Right lobe of liver (tissue), 6 donors: ENCODE measurements at regions not wholly inside any gene's neighbourhood (a gene's known extent, or its start where the extent isn't known, plus 50 kb on each side); places are given as distances from the start of the nearest gene placed in this dataset.

Source experiments
- ATAC-seq, 4 donors: fragments of 200-7000 bp; cut with Tn5 transposase; one replicate each; pipeline ENCODE4 v1.9.1; 2020; ENCODE audit warnings: mild to moderate bottlenecking in 4 of 4, moderate library complexity in 4 of 4
- DNase-seq, 3 donors: peaks; one replicate each; pipeline ENCODE4 v3.0.0-alpha.2; 2020
- H3K27ac ChIP-seq, 3 donors: fragments of 200-600 bp; one replicate each; pipeline ENCODE4 v1.8.0; 2022
- H3K27me3 ChIP-seq, 2 donors: fragments of 200-600 bp; one replicate each; pipeline ENCODE4 v1.8.0; 2022
- H3K36me3 ChIP-seq, 4 donors: fragments of 200-600 bp; sonication (generic) in 1 of 4; one replicate each; pipeline versions ENCODE4 v1.5.1 to v1.8.0; 2017 to 2022; ENCODE audit warnings: control low read depth in 1 of 4
- H3K4me1 ChIP-seq, 4 donors: fragments of 200-600 bp; sonication (generic) in 1 of 4; one replicate each; pipeline versions ENCODE4 v1.5.1 to v1.8.0; 2017 to 2022; ENCODE audit warnings: control low read depth in 1 of 4
- H3K4me3 ChIP-seq, 3 donors: fragments of 200-600 bp; one replicate each; pipeline ENCODE4 v1.8.0; 2022
- H3K9me3 ChIP-seq, 4 donors: fragments of 200-600 bp; sonication (generic) in 1 of 4; one replicate each; pipeline versions ENCODE4 v1.5.1 to v1.8.0; 2017 to 2022; ENCODE audit warnings: control low read depth in 1 of 4
- CTCF ChIP-seq, 4 donors: fragments of 200-600 bp in 3 of 4; fragments of 450-650 bp in 1 of 4; IDR thresholded peaks; one replicate each; pipeline versions ENCODE4 v1.5.1 to v1.8.0; 2016 to 2022; ENCODE audit warnings: antibody characterized with exemption in 4 of 4, mild to moderate bottlenecking in 2 of 4
- POLR2A ChIP-seq: fragments of 450-650 bp; IDR thresholded peaks from one replicate; pipeline ENCODE4 v1.6.1; 2017; ENCODE audit warnings: antibody characterized with exemption, mild to moderate bottlenecking
- WGBS: methylation state at CpG from one replicate; pipeline ENCODE4 v1.1.6; 2018; ENCODE audit warnings: low coverage, low lambda C conversion rate; ENCODE audit not compliant: insufficient coverage; ENCODE audit errors: missing lambda C conversion rate; 5-methylcytosine and 5-hydroxymethylcytosine counted together
- intact Hi-C, 2 donors: fragments of 100-400 bp; cut with DNase I; formaldehyde crosslinking; loops; one replicate each; pipeline versions ENCODE4 v1.11.2 to v1.14.1; 2022
- donor health status: DM: no; HTN: yes; CAD: no.
- donor health status: DM: no; HTN: no; CAD: no.
- donor health status: DM: no; HTN: no; CAD: no.
- donor health status: DM: no; HTN: yes; CAD: no.
- donor health status: DM: no; HTN: yes; CAD: no.

- DNase-seq (no peak), ATAC-seq (no peak)
- TF ChIP-seq CTCF (IDR thresholded peaks at IDR 0.05) (no peak), POLR2A (no peak)
- Histone ChIP-seq H3K27ac (no peak overlapping the region), H3K27me3 (no peaks in the 10 kb centered on the region), H3K4me3 (no peak overlapping the region), H3K9me3 (no peaks in the 10 kb centered on the region), H3K4me1 (no peaks in the 10 kb centered on the region), H3K36me3 (no peaks in the 10 kb centered on the region)
- WGBS, result 67% methylated on average over 4 of the region's 4 CpGs
- intact Hi-C loops, result no loop called here
These were observed 486.6 kb downstream of the BRINP1 start for GRCh38 chr9:118882684-118883083.

- no peaks in the 10 kb centered on the region for H3K36me3 ChIP-seq
- no peaks in the 10 kb centered on the region for H3K27me3 ChIP-seq
- 44% methylated on average over 2 of the region's 2 CpGs for WGBS
- no peak for ATAC-seq
- no peaks in the 10 kb centered on the region for H3K4me1 ChIP-seq
- H3K4me3 ChIP-seq, result no peak overlapping the region
- no peaks in the 10 kb centered on the region for H3K9me3 ChIP-seq
- DNase-seq, result no peak
- intact Hi-C loops, result no loop called here
- TF ChIP-seq POLR2A (no peak), CTCF (IDR thresholded peaks at IDR 0.05) (no peak)
- no peak overlapping the region for H3K27ac ChIP-seq
These were observed 485.8 kb downstream of the BRINP1 start for GRCh38 chr9:118883411-118883810.

GRCh38 chr9:118891213-118891612, 478.0 kb downstream of the BRINP1 start:
- Histone ChIP-seq H3K27me3 (no peaks in the 10 kb centered on the region), H3K27ac (no peak overlapping the region), H3K9me3 (no peaks in the 10 kb centered on the region), H3K4me3 (no peak overlapping the region), H3K4me1 (no peaks in the 10 kb centered on the region), H3K36me3 (no peaks in the 10 kb centered on the region)
- intact Hi-C loops, result no loop called here
- ATAC-seq, result no peak
- TF ChIP-seq CTCF (IDR thresholded peaks at IDR 0.05), result no peak
- no peak for TF ChIP-seq POLR2A
- DNase-seq, result no peak
- WGBS, result 52% methylated on average over 5 of the region's 6 CpGs

- no peak for TF ChIP-seq CTCF (IDR thresholded peaks at IDR 0.05)
- no peak for ATAC-seq
These were observed 472.8 kb downstream of the BRINP1 start for GRCh38 chr9:118896324-118897000.

GRCh38 chr9:118918180-118918579, 451.1 kb downstream of the BRINP1 start:
- no peak for ATAC-seq
- Histone ChIP-seq H3K4me3 (no peak overlapping the region), H3K9me3 (no peaks in the 10 kb centered on the region), H3K27ac (no peak overlapping the region), H3K36me3 (no peaks in the 10 kb centered on the region), H3K4me1 (no peaks in the 10 kb centered on the region), H3K27me3 (no peaks in the 10 kb centered on the region)
- no peak for TF ChIP-seq POLR2A
- no peak for TF ChIP-seq CTCF (IDR thresholded peaks at IDR 0.05)
- intact Hi-C loops, result no loop called here
- DNase-seq, result no peak

More at GRCh38 chr9:118896324-118897000, 472.8 kb downstream of the BRINP1 start:
- no peak overlapping the region for H3K27ac ChIP-seq
- H3K9me3 ChIP-seq, result no peaks in the 10 kb centered on the region
- H3K36me3 ChIP-seq, result no peaks in the 10 kb centered on the region
- DNase-seq, result no peak
- no peaks in the 10 kb centered on the region for H3K4me1 ChIP-seq
- WGBS, result 62% methylated on average over 4 of the region's 4 CpGs
- H3K27me3 ChIP-seq, result no peaks in the 10 kb centered on the region
- intact Hi-C loops, result no loop called here
- H3K4me3 ChIP-seq, result no peak overlapping the region
